Midbrain (tissue), 1 donor: ENCODE measurements at regions not wholly inside any gene's neighbourhood (a gene's known extent, or its start where the extent isn't known, plus 50 kb on each side); places are given as distances from the start of the nearest gene placed in this dataset.
A peak's percentile ranks its signal among the peaks of the same experiment; 100 is the strongest.
"Not testable (repeated sequence)": the region's sequence is repeated elsewhere in the genome, so short reads cannot be mapped to it uniquely, and the experiment has no call there.

ENCODE experiments used
- DNase-seq: peaks from one replicate; lab custom pipeline; 2025; lab: John Stamatoyannopoulos, UW

- no peak for DNase-seq
Measured at GRCh38 chr1:233722212-233722979, 108.5 kb downstream of the KCNK1 start.

- no peak for DNase-seq
Measured at GRCh38 chr1:233723387-233723786, 109.5 kb downstream of the KCNK1 start.

GRCh38 chr1:233724131-233724631, 110.3 kb downstream of the KCNK1 start:
- DNase-seq, result not testable (repeated sequence)

GRCh38 chr1:233725423-233725822, 111.5 kb downstream of the KCNK1 start:
- no peak for DNase-seq

- no peak for DNase-seq
Measured at GRCh38 chr1:233728721-233729120, 114.8 kb downstream of the KCNK1 start.

- no peak for DNase-seq
Measured at GRCh38 chr1:233730380-233730779, 116.5 kb downstream of the KCNK1 start.

GRCh38 chr1:233730809-233731208, 116.9 kb downstream of the KCNK1 start:
- DNase-seq, result no peak

GRCh38 chr1:233732206-233732605, 118.3 kb downstream of the KCNK1 start:
- DNase-seq, result no peak

- no peak for DNase-seq
Measured at GRCh38 chr1:233734456-233734855, 120.5 kb downstream of the KCNK1 start.

- DNase-seq, result no peak
Measured at GRCh38 chr1:233735331-233735730, 121.4 kb downstream of the KCNK1 start.

GRCh38 chr1:233735847-233736246, 121.9 kb downstream of the KCNK1 start:
- DNase-seq, result no peak

- no peak for DNase-seq
Measured at GRCh38 chr1:233737341-233737740, 123.4 kb downstream of the KCNK1 start.

- DNase-seq, result no peak
Measured at GRCh38 chr1:233738396-233738795, 124.5 kb downstream of the KCNK1 start.

GRCh38 chr1:233738850-233739249, 124.9 kb downstream of the KCNK1 start:
- no peak for DNase-seq

GRCh38 chr1:233744779-233745513, 131.0 kb downstream of the KCNK1 start:
- no peak for DNase-seq

GRCh38 chr1:233750139-233750538, 136.2 kb downstream of the KCNK1 start:
- no peak for DNase-seq

- no peak for DNase-seq
Measured at GRCh38 chr1:233759665-233760064, 144.8 kb upstream of the SLC35F3 start.

- not testable (repeated sequence) for DNase-seq
Measured at GRCh38 chr1:233764304-233764703, 140.2 kb upstream of the SLC35F3 start.

- DNase-seq, result peak; percentile 84
Measured at GRCh38 chr1:233777566-233777965, 126.9 kb upstream of the SLC35F3 start.

GRCh38 chr1:233780049-233780448, 124.4 kb upstream of the SLC35F3 start:
- no peak for DNase-seq

- no peak for DNase-seq
Measured at GRCh38 chr1:233782937-233783586, 121.4 kb upstream of the SLC35F3 start.

GRCh38 chr1:233787599-233787998, 116.9 kb upstream of the SLC35F3 start:
- no peak for DNase-seq

- DNase-seq, result no peak
Measured at GRCh38 chr1:233788687-233789086, 115.8 kb upstream of the SLC35F3 start.
